GM19372 (cell line): ENCODE measurements at regions not wholly inside any gene's neighbourhood (a gene's known extent, or its start where the extent isn't known, plus 50 kb on each side); places are given as distances from the start of the nearest gene placed in this dataset.

Experiments used
- ATAC-seq: cut with Tn5 transposase; IDR thresholded peaks from one replicate; pipeline ENCODE4 v1.9.1; 2021; ENCODE audit warnings: mild to moderate bottlenecking, low read depth, moderate library complexity; ENCODE audit not compliant: unreplicated experiment

GRCh38 chr6:54706844-54707605 lies 139.5 kb upstream of the FAM83B start:
- ATAC-seq: no peak

GRCh38 chr6:54710456-54710855 lies 136.1 kb upstream of the FAM83B start:
- ATAC-seq: no peak

DNA sequence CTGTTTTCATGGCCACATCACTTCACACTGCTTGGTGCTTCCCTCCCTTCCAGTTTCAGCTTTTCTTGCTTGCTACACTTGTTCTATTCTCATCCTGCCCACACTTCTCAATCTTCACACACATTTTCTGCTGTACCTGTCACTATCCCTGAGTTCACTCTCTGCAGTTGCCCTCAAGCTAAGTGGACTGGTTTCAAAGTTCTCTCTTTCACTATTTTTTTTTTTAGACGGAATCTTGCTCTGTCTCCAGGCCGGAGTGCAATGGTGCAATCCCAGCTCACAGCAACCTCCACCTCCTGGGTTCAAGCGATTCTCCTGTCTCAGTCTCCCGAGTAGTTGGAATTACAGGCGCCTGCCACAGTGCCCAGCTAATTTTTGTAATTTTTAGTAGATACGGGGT lies 130.6 kb upstream of the FAM83B start:
- ATAC-seq: no peak

DNA sequence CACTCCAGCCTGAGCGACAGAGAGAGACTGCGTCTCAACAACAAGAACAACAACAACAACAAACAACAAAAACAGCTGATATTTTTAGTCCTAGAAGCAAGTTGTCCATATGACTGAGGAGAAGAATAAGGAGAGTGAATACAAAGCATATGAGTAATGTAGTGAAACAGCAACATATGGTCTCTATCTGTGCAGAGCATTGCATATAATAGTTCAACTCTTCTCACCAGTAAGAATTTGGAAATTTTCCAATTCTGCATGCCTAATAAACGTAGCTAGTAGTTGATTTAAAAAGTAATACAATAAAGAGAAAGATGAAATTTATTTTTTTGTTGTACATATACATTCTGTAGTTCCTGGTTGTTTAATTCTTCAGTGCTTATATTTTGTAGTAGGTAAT lies 129.7 kb upstream of the FAM83B start:
- ATAC-seq: no peak

DNA sequence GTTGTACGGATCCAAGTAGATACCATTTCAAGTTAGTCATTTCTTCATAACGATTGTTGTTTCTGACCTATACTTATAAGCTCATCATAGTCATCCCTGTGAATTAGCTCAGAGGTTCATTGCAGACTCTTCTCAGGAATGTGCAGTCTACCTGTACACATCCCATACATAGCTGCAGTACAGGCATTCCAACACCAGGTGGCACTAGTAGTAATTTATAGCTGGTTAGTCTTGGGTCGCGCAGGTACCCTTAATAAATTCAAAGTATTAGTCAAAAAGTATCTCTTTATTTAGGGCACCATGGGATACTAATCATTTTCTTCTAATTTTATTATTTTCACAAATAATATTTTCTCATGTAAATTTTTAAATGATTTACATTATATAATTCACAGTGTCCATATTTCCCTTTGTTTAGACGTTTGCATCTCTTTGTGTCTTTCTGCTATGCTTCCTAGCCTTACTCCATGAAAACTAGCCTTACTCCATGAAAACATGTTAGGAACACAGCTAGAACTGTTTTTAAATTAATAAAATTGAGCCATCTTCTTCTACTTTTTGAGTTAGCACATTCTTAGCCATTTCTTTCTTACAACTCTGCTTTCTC lies 128.6 kb upstream of the FAM83B start:
- peak; percentile 78 for ATAC-seq

GRCh38 chr6:54718541-54719023 lies 128.0 kb upstream of the FAM83B start:
- no peak for ATAC-seq

GRCh38 chr6:54719131-54719530 lies 127.4 kb upstream of the FAM83B start:
- no peak for ATAC-seq

GRCh38 chr6:54719633-54720032 lies 126.9 kb upstream of the FAM83B start:
- ATAC-seq: no peak

- ATAC-seq: no peak
Measured at GRCh38 chr6:54722328-54722727, 124.2 kb upstream of the FAM83B start.

- no peak for ATAC-seq
Measured at GRCh38 chr6:54729716-54730115, 116.9 kb upstream of the FAM83B start.

DNA sequence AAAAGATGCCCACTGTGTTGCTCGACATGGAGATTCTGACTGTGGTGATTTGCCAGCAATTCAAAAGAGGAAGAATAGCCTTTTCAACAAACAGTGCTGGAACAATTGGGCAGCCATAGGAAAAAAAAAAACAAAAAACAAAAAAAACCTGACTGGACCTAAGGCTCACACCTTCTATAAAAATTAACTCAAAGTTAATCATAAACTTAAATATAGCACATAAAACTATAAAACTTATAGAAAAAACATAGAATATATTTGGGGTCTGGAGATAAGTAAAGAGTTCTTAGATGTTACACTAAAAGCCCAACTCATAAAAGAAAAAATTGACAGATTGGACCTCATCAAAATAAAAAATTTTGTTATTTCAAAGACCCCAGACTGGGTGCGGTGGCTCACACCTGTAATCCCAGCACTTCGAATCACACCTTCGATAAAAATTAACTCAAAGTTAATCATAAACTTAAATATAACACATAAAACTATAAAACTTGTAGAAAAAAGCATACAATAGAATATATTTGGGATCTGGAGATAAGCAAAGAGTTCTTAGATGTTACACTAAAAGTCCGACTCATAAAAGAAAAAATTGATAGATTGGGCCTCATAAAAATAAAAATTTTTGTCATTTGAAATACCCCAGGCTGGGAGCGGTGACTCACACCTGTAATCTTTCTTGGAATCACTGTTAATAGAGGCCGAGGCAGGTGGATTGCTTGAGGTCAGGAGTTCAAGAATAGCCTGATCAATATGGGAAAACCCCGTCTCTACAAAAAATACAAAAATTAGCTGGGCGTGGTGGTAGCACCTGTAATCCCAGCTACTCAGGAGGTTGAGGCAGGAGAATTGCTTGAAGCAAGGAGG lies 115.6 kb upstream of the FAM83B start:
- ATAC-seq: no peak

GRCh38 chr6:54737247-54737646 lies 109.3 kb upstream of the FAM83B start:
- ATAC-seq: no peak

GRCh38 chr6:54747955-54748354 lies 98.6 kb upstream of the FAM83B start:
- ATAC-seq: no peak

GRCh38 chr6:54754406-54754805 lies 92.2 kb upstream of the FAM83B start:
- ATAC-seq: no peak

- no peak for ATAC-seq
Measured at GRCh38 chr6:54758340-54758739, 88.2 kb upstream of the FAM83B start.

- no peak for ATAC-seq
Measured at GRCh38 chr6:54768494-54768893, 78.1 kb upstream of the FAM83B start.

DNA sequence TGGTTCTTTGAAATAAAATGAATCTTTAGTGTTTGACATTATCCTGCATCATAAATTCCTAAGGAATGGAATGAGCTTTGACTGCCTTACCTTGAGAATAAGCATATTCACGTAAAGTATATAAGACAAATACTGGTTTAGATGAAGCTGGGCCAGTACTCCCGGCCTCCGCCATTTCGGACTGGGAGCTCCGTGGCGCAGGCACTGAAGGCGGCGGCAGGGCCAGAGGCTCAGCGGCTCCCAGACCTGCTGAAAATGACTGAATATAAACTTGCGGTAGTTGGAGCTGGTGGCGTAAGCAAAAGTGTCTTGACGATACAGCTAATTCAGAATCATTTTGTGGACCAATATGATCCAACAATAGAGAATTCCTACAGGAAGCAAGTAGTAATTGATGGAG lies 76.2 kb upstream of the FAM83B start:
- ATAC-seq: no peak

DNA sequence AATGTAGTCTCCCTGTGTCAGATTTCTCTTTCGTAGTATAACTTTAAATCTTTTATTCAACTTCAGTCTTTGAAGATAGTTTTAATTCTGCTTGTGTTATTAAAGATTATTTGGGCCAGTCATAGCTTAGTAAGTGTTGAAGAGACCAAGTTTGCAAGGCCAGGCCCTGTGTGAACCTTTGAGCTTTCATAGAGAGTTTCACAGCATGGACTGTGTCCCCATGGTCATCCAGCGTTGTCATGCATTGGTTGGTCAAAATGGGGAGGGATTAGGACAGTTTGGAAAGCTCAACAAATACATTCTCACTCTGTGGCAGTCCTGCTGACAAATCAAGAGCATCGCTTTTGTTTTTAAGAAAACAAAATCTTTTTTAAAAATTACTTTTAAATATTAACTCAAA lies 74.6 kb upstream of the FAM83B start:
- ATAC-seq: no peak

- no peak for ATAC-seq
Measured at GRCh38 chr6:54772610-54773009, 74.0 kb upstream of the FAM83B start.

DNA sequence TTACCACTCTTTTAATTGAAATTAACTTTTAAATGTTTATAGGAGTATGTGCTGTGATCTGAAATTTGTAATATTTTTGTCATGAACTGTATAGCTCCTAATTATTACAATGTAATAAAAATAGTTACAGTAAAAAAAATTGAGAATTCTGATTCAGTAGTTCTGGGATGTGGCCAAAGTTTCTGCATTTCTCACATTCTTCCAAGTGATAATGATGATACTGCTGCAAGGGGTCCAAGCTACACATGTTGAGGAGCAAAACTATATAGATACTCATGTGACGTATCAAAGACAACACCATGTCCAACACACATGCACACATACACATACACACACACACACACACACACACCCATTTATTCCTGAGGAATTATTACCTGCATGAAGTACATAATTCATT lies 71.0 kb upstream of the FAM83B start:
- ATAC-seq: no peak

DNA sequence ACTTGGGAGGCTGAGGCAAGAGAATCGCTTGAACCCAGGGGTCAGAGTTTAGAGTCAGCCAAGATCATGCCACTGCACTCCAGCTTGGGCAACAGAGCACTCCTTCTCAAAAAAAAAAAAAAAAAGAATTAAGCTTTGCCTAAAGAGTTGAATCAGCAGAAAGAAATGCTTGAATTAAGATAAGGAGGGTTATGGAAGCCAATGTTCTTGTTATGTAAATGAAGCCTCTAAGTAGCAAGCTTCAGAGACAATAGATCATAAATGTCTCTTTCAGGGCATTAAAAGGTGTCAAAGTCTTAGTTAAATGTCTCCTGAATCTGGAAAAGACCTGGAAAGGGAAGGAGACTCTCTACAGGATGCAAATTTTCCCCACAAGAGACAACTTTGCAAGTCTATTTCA lies 69.7 kb upstream of the FAM83B start:
- ATAC-seq: no peak
